A673 (cell line): ENCODE measurements at regions not wholly inside any gene's neighbourhood (a gene's known extent, or its start where the extent isn't known, plus 50 kb on each side); places are given as distances from the start of the nearest gene placed in this dataset.

ENCODE experiments used
- BruUV-seq: library from RNA; stranded (reverse); fragments of 400-500 nt; replicated peaks from 2 replicates; lab custom pipeline; 2021; lab: Mats Ljungman, UMichigan
- CTCF ChIA-PET: fragments of 300-600 bp; sonication (Branson Sonifier 250); formaldehyde crosslinking; loops from one replicate; lab custom pipeline; 2022; ENCODE audit warnings: antibody characterized with exemption; lab: Charles Lee
- POLR2A ChIA-PET: fragments of 300-600 bp; sonication (Branson Sonifier 250); formaldehyde crosslinking; loops from one replicate; lab custom pipeline; 2022; ENCODE audit warnings: antibody characterized with exemption; ENCODE audit not compliant: low non-redundant PET; lab: Charles Lee
- DNase-seq: peaks from one replicate; pipeline ENCODE4 v3.0.0-alpha.2; 2015; ENCODE audit warnings: low spot score
- H3K27ac ChIP-seq: fragments of 200-600 bp; sonication (generic); 2 replicates; pipeline ENCODE4 v1.5.1; 2016; ENCODE audit warnings: mixed run types, low read depth, mild to moderate bottlenecking, mixed read lengths, antibody characterized with exemption, low read length; ENCODE audit not compliant: poor library complexity, severe bottlenecking
- H3K27me3 ChIP-seq: fragments of 200-600 bp; sonication (generic); replicated peaks from 2 replicates; pipeline ENCODE4 v1.6.1; 2017; ENCODE audit warnings: mixed run types, low read depth, mild to moderate bottlenecking, mixed read lengths, antibody characterized with exemption, low read length; ENCODE audit not compliant: insufficient read depth, poor library complexity
- H3K36me3 ChIP-seq: fragments of 200-600 bp; sonication (generic); 2 replicates; pipeline ENCODE4 v1.6.1; 2016; ENCODE audit warnings: mixed run types, mild to moderate bottlenecking, mixed read lengths, antibody characterized with exemption, low read length; ENCODE audit not compliant: insufficient read depth, poor library complexity, severe bottlenecking
- H3K4me1 ChIP-seq: fragments of 200-600 bp; sonication (generic); 2 replicates; pipeline ENCODE4 v1.6.1; 2017; ENCODE audit warnings: mixed run types, mild to moderate bottlenecking, mixed read lengths, antibody characterized with exemption, low read length; ENCODE audit not compliant: insufficient read depth, poor library complexity, severe bottlenecking
- H3K4me3 ChIP-seq: fragments of 200-600 bp; sonication (generic); 2 replicates; pipeline ENCODE4 v1.5.1; 2016; ENCODE audit warnings: low read depth, mixed run types, mild to moderate bottlenecking, mixed read lengths, low read length; ENCODE audit not compliant: poor library complexity, severe bottlenecking
- H3K9me3 ChIP-seq: fragments of 200-600 bp; sonication (generic); 2 replicates; pipeline ENCODE4 v1.6.1; 2016; ENCODE audit warnings: mixed run types, low read depth, mild to moderate bottlenecking, mixed read lengths, antibody characterized with exemption, low read length; ENCODE audit not compliant: poor library complexity, severe bottlenecking
- EZH2 ChIP-seq: fragments of 200-600 bp; sonication (generic); IDR thresholded peaks from 2 replicates; pipeline ENCODE4 v1.6.1; 2017; ENCODE audit warnings: borderline replicate concordance, low read depth, mild to moderate bottlenecking, mixed read lengths, antibody characterized with exemption, low read length; ENCODE audit not compliant: poor library complexity, severe bottlenecking
- intact Hi-C: fragments of 100-400 bp; cut with micrococcal nuclease; formaldehyde crosslinking; loops from one replicate; pipeline ENCODE4 v1.10.0; 2022; ENCODE audit not compliant: unreplicated experiment
- TF ChIP-seq, protein P1 (sequence below): fragments of 300-800, 200-600 bp; sonication (generic); conservative IDR thresholded peaks from 2 replicates; pipeline ENCODE4 v1.5.1; 2017; ENCODE audit warnings: low read depth, mild to moderate bottlenecking, antibody characterized with exemption, low read length, moderate library complexity, mixed read lengths

- Histone ChIP-seq H3K4me1 (no peaks in the 10 kb centered on the region), H3K36me3 (no peaks in the 10 kb centered on the region), H3K4me3 (no peak overlapping the region), H3K27me3 (peaks cover 12% of the 10 kb centered on the region), H3K9me3 (no peaks in the 10 kb centered on the region), H3K27ac (no peak overlapping the region)
- intact Hi-C loops = no loop called here
- ChIA-PET CTCF (no interaction called here), POLR2A (no interaction called here)
- TF ChIP-seq EZH2 = no peak
- TF ChIP-seq, protein P1, sequence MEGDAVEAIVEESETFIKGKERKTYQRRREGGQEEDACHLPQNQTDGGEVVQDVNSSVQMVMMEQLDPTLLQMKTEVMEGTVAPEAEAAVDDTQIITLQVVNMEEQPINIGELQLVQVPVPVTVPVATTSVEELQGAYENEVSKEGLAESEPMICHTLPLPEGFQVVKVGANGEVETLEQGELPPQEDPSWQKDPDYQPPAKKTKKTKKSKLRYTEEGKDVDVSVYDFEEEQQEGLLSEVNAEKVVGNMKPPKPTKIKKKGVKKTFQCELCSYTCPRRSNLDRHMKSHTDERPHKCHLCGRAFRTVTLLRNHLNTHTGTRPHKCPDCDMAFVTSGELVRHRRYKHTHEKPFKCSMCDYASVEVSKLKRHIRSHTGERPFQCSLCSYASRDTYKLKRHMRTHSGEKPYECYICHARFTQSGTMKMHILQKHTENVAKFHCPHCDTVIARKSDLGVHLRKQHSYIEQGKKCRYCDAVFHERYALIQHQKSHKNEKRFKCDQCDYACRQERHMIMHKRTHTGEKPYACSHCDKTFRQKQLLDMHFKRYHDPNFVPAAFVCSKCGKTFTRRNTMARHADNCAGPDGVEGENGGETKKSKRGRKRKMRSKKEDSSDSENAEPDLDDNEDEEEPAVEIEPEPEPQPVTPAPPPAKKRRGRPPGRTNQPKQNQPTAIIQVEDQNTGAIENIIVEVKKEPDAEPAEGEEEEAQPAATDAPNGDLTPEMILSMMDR = no peak
- no TSS peak for BruUV-seq
- no peak for DNase-seq
Observed at GRCh38 chr3:25151903-25152295, 276.2 kb upstream of the RARB start.

DNA sequence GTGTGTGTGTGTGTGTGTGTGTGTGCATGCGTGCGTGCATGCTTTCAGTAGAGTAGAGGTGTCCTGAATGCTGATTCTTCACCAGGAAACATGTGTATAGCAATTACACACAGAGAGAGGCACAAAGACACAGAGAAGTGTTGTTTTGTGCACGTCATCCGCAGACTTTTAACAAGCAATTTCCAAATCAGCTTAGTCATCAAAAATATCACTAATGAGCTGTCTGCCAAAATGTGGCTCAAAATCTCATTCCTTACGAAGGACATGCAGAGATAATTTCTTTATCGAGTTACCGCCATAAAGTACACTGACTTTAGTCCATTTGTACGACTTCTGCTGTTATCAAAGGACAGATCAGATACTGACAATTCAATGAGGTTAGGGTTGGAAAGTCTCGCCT lies 274.9 kb upstream of the RARB start:
- Histone ChIP-seq H3K27me3 (peaks cover 12% of the 10 kb centered on the region), H3K4me3 (no peak overlapping the region), H3K27ac (no peak overlapping the region), H3K9me3 (no peaks in the 10 kb centered on the region), H3K4me1 (no peaks in the 10 kb centered on the region), H3K36me3 (no peaks in the 10 kb centered on the region)
- BruUV-seq = no TSS peak
- CTCF ChIA-PET = no interaction called here
- TF ChIP-seq, protein P1 = no peak
- no peak for TF ChIP-seq EZH2
- intact Hi-C loops = no loop called here
- POLR2A ChIA-PET = no interaction called here
- DNase-seq = no peak

- H3K4me3 ChIP-seq = no peak overlapping the region
- H3K36me3 ChIP-seq = no peaks in the 10 kb centered on the region
- H3K27ac ChIP-seq = no peak overlapping the region
- CTCF ChIA-PET = no interaction called here
- intact Hi-C loops = no loop called here
- POLR2A ChIA-PET = no interaction called here
- no peak for DNase-seq
- BruUV-seq = no TSS peak
- no peaks in the 10 kb centered on the region for H3K4me1 ChIP-seq
- H3K9me3 ChIP-seq = no peaks in the 10 kb centered on the region
- TF ChIP-seq, protein P1 = no peak
- no peak for TF ChIP-seq EZH2
- peaks cover 12% of the 10 kb centered on the region for H3K27me3 ChIP-seq
Observed at GRCh38 chr3:25153561-25153960, 274.5 kb upstream of the RARB start.
